Activated CD4-positive, alpha-beta T cell treated with anti-CD3 and anti-CD28 coated beads for 36 hours (primary cell): ENCODE measurements at regions not wholly inside any gene's neighbourhood (a gene's known extent, or its start where the extent isn't known, plus 50 kb on each side); places are given as distances from the start of the nearest gene placed in this dataset.

Experiments
- ATAC-seq: fragments of 200-7000 bp; cut with Tn5 transposase; one replicate; pipeline ENCODE4 v1.10.0; 2021; ENCODE audit warnings: mild to moderate bottlenecking, moderate library complexity
- CTCF ChIA-PET: fragments of 350-600 bp; sonication (Branson Sonifier 250); formaldehyde crosslinking; loops from one replicate; lab custom pipeline; 2021; ENCODE audit warnings: antibody characterized with exemption; lab: Charles Lee
- POLR2A ChIA-PET: fragments of 350-600 bp; sonication (Branson Sonifier 250); formaldehyde crosslinking; loops from one replicate; lab custom pipeline; 2021; ENCODE audit warnings: antibody characterized with exemption, inconsistent platforms; lab: Charles Lee
- DNase-seq: peaks from one replicate; pipeline ENCODE4 v3.0.0-alpha.2; 2020
- H3K27ac Mint-ChIP-seq: one replicate; pipeline ENCODE4 v1.8.0; 2021; ENCODE audit warnings: mixed read lengths
- H3K27me3 Mint-ChIP-seq: one replicate; pipeline ENCODE4 v1.8.0; 2021; ENCODE audit warnings: mixed read lengths
- H3K36me3 Mint-ChIP-seq: one replicate; pipeline ENCODE4 v1.8.0; 2021; ENCODE audit warnings: low read depth, mixed read lengths
- H3K4me1 Mint-ChIP-seq: one replicate; pipeline ENCODE4 v1.8.0; 2021; ENCODE audit warnings: mixed read lengths
- H3K4me3 Mint-ChIP-seq: one replicate; pipeline ENCODE4 v1.8.0; 2021; ENCODE audit warnings: mild to moderate bottlenecking, moderate library complexity, mixed read lengths
- H3K9me3 Mint-ChIP-seq: one replicate; pipeline ENCODE4 v1.8.0; 2021; ENCODE audit warnings: low read depth, mixed read lengths
- intact Hi-C, 2 experiments: fragments of 100-400 bp; cut with DNase I in 1 of 2; cut with micrococcal nuclease in 1 of 2; formaldehyde crosslinking; loops; one replicate each; pipeline versions ENCODE4 v1.14.2 to v1.15.1; 2022 to 2024; cut with DNase I, micrococcal nuclease

GRCh38 chr6:134478764-134479399 lies 161.0 kb upstream of the SGK1 start:
- CTCF ChIA-PET: interaction anchor here (1.5 kb wide), 1 partner anchor 162 kb away, joined by 4 read pairs; no protein-coding TSS in a partner anchor
- intact Hi-C loops: no loop called here
- POLR2A ChIA-PET: no interaction called here

DNA sequence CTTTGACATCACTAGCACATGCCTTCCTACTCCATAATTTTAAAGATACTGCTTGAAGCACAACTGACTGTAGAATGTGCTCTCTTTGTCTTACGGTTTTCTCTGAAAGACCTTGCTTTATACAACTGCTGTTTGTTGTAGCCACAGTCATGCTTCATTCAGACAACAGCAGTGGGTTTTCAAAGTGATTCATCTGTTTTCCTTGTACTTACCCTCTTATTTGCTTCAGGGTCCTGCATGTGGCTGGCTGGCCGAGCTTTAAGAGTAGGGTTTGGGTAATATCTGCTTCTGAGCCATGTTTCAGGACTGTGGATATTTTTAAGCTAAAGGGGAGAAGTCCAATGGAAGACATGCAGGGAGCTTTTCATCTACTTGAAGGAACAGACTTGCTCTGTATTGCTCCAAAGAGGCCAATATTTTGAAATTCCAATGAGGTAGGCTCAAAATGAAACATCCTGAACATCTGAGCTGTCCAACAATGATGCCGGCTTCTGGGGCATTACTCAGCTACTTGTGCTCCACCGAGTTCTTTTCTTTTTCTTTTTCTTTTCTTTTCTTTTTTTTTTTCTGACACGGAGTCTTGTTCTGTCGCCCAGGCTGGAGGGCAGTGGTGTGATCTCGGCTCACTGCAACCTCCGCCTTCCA lies 160.2 kb upstream of the SGK1 start:
- no peaks in the 10 kb centered on the region for H3K27me3 Mint-ChIP-seq
- ATAC-seq: no peak
- peaks cover 7% of the 10 kb centered on the region for H3K4me1 Mint-ChIP-seq
- no peak overlapping the region for H3K4me3 Mint-ChIP-seq
- DNase-seq: no peak
- POLR2A ChIA-PET: interaction anchor here (0.6 kb wide), 1 partner anchor 22 kb away, joined by 3 read pairs; no protein-coding TSS in a partner anchor
- no peaks in the 10 kb centered on the region for H3K9me3 Mint-ChIP-seq
- no peak overlapping the region for H3K27ac Mint-ChIP-seq
- CTCF ChIA-PET: interaction anchor here (1.5 kb wide), 1 partner anchor 163 kb away, joined by 4 read pairs; no protein-coding TSS in a partner anchor
- intact Hi-C loops: no loop called here
- no peaks in the 10 kb centered on the region for H3K36me3 Mint-ChIP-seq

More at GRCh38 chr6:134478764-134479399, 161.0 kb upstream of the SGK1 start:
- peaks cover 7% of the 10 kb centered on the region for H3K4me1 Mint-ChIP-seq
- H3K27ac Mint-ChIP-seq: no peak overlapping the region
- ATAC-seq (peak; percentile 36), DNase-seq (no peak)
- H3K9me3 Mint-ChIP-seq: no peaks in the 10 kb centered on the region
- H3K27me3 Mint-ChIP-seq: no peaks in the 10 kb centered on the region
- H3K36me3 Mint-ChIP-seq: no peaks in the 10 kb centered on the region
- H3K4me3 Mint-ChIP-seq: no peak overlapping the region

DNA sequence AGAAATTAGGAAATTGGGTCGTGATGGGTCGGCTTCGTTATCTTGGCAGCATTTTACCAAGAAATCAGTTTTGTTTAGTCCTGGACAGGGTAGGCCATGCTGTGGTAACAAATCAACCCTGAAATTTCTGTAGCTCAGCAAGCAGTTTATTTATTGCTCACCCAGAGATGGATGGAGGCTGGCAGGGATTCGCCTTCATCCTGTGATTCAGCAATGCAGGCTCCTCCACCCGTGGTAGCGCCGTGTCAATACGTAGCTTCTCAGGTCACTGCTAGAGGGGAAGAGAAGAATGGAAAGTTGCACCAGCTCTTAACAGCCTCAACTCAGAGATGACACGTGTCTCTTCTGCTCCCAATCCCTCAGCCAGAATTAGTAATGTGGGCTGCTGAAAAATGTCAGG lies 157.0 kb upstream of the SGK1 start:
- no peaks in the 10 kb centered on the region for H3K36me3 Mint-ChIP-seq
- intact Hi-C loops: no loop called here
- peaks cover 4% of the 10 kb centered on the region for H3K4me1 Mint-ChIP-seq
- ATAC-seq (no peak), DNase-seq (no peak)
- no peaks in the 10 kb centered on the region for H3K27me3 Mint-ChIP-seq
- no peak overlapping the region for H3K27ac Mint-ChIP-seq
- H3K9me3 Mint-ChIP-seq: no peaks in the 10 kb centered on the region
- POLR2A ChIA-PET: no interaction called here
- CTCF ChIA-PET: interaction anchor here (0.6 to 1.2 kb wide), 2 partner anchors 41 to 75 kb away, joined by 3 read pairs; no protein-coding TSS in a partner anchor
- no peak overlapping the region for H3K4me3 Mint-ChIP-seq

DNA sequence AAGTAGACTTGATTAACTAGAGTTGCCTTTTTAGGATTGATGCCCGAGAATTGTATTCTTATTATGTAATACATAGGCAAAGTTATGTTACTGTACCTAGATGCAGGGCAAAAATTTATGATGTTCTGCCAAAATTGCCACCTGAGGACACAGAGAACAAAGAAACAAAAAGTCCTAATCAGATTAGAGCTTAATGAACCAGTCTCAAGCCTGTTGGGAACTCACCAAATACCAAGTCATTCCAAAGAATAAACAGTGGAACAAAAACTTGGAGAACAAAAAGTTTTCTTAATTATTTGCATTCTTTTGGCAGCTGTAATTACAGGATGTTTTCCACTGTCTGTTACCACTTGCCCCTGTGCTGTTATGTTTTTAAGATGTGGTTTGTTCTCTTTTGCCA lies 154.7 kb upstream of the SGK1 start:
- ATAC-seq (no peak), DNase-seq (no peak)
- no peaks in the 10 kb centered on the region for H3K4me1 Mint-ChIP-seq
- no peaks in the 10 kb centered on the region for H3K9me3 Mint-ChIP-seq
- H3K27me3 Mint-ChIP-seq: no peaks in the 10 kb centered on the region
- no peak overlapping the region for H3K4me3 Mint-ChIP-seq
- no peaks in the 10 kb centered on the region for H3K36me3 Mint-ChIP-seq
- ChIA-PET CTCF (no interaction called here), POLR2A (no interaction called here)
- no peak overlapping the region for H3K27ac Mint-ChIP-seq
- intact Hi-C loops: no loop called here

DNA sequence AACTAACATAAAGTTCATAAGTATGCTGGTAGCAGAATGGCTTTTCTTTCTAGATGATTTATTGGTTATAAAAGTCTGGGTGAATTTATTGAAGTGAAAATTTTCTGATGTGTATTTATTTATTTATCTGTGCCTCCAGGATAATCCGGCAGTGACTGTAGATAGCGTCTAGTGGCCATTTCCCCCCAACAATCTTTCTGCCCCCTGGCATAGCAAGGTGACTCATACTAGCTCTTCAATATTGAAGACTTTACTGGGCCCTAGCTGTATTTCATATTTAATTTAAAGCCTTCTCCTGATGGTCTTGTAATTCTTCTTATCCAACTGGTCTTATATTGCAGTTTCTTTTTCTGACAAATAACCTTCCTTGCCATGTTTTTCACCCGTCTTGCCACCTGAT lies 154.1 kb upstream of the SGK1 start:
- DNase-seq (no peak), ATAC-seq (no peak)
- H3K4me3 Mint-ChIP-seq: no peak overlapping the region
- H3K36me3 Mint-ChIP-seq: no peaks in the 10 kb centered on the region
- no peaks in the 10 kb centered on the region for H3K4me1 Mint-ChIP-seq
- no peaks in the 10 kb centered on the region for H3K27me3 Mint-ChIP-seq
- H3K9me3 Mint-ChIP-seq: no peaks in the 10 kb centered on the region
- no peak overlapping the region for H3K27ac Mint-ChIP-seq
- POLR2A ChIA-PET: no interaction called here
- CTCF ChIA-PET: no interaction called here
- intact Hi-C loops: no loop called here

- DNase-seq: no peak
- POLR2A ChIA-PET: no interaction called here
Observed at GRCh38 chr6:134470457-134470975, 152.6 kb upstream of the SGK1 start.

GRCh38 chr6:134469702-134470456 lies 152.0 kb upstream of the SGK1 start:
- intact Hi-C loops: no loop called here
- no peak for DNase-seq
- no peak for ATAC-seq
- ChIA-PET POLR2A (no interaction called here), CTCF (no interaction called here)
- Mint-ChIP-seq H3K9me3 (no peaks in the 10 kb centered on the region), H3K4me3 (no peak overlapping the region), H3K27ac (no peak overlapping the region), H3K36me3 (no peaks in the 10 kb centered on the region), H3K4me1 (peaks cover 1% of the 10 kb centered on the region), H3K27me3 (no peaks in the 10 kb centered on the region)

More at GRCh38 chr6:134470457-134470975, 152.6 kb upstream of the SGK1 start:
- Mint-ChIP-seq H3K4me1 (no peaks in the 10 kb centered on the region), H3K36me3 (no peaks in the 10 kb centered on the region), H3K27ac (no peak overlapping the region), H3K9me3 (no peaks in the 10 kb centered on the region), H3K27me3 (no peaks in the 10 kb centered on the region), H3K4me3 (no peak overlapping the region)
- CTCF ChIA-PET: no interaction called here
- ATAC-seq: no peak
- intact Hi-C loops: no loop called here

GRCh38 chr6:134468633-134469032 lies 150.7 kb upstream of the SGK1 start:
- CTCF ChIA-PET: interaction anchor here (1.0 to 1.4 kb wide), 2 partner anchors 13 to 472 kb away, joined by 3 read pairs; no protein-coding TSS in a partner anchor

DNA sequence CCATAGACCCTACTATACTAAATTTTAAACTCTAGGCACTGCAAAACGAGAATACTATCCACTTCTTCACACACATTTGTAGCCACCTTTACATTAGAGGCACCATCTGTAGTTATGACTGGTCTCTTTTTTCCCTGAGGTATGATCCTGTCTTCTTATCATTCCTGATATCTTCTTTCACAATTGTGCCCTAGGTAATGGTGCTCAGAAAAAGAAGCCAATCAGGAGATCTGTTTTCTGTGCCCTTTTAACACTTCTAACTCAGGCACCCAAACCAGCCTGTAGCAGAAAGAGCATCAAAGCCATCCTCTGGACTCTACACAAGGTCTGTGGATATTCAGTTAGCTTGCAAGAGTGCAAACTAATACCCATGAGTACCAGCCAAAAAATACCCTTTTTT lies 149.7 kb upstream of the SGK1 start:
- ChIA-PET CTCF (interaction anchor here (0.7 to 1.4 kb wide), 3 partner anchors 12 to 173 kb away, joined by 3 read pairs; no protein-coding TSS in a partner anchor), POLR2A (interaction anchor here (0.6 kb wide), 1 partner anchor 1934 kb away, joined by 3 read pairs; no protein-coding TSS in a partner anchor)
- no peak for ATAC-seq
- Mint-ChIP-seq H3K36me3 (no peaks in the 10 kb centered on the region), H3K4me1 (peaks cover 4% of the 10 kb centered on the region), H3K27me3 (no peaks in the 10 kb centered on the region), H3K9me3 (no peaks in the 10 kb centered on the region), H3K4me3 (no peak overlapping the region), H3K27ac (no peak overlapping the region)
- no peak for DNase-seq
- intact Hi-C loops: no loop called here

More at GRCh38 chr6:134468633-134469032, 150.7 kb upstream of the SGK1 start:
- DNase-seq (no peak), ATAC-seq (no peak)
- H3K4me1 Mint-ChIP-seq: peaks cover 4% of the 10 kb centered on the region
- no peaks in the 10 kb centered on the region for H3K9me3 Mint-ChIP-seq
- POLR2A ChIA-PET: no interaction called here
- intact Hi-C loops: no loop called here
- no peaks in the 10 kb centered on the region for H3K36me3 Mint-ChIP-seq
- no peaks in the 10 kb centered on the region for H3K27me3 Mint-ChIP-seq
- H3K4me3 Mint-ChIP-seq: no peak overlapping the region
- no peak overlapping the region for H3K27ac Mint-ChIP-seq

DNA sequence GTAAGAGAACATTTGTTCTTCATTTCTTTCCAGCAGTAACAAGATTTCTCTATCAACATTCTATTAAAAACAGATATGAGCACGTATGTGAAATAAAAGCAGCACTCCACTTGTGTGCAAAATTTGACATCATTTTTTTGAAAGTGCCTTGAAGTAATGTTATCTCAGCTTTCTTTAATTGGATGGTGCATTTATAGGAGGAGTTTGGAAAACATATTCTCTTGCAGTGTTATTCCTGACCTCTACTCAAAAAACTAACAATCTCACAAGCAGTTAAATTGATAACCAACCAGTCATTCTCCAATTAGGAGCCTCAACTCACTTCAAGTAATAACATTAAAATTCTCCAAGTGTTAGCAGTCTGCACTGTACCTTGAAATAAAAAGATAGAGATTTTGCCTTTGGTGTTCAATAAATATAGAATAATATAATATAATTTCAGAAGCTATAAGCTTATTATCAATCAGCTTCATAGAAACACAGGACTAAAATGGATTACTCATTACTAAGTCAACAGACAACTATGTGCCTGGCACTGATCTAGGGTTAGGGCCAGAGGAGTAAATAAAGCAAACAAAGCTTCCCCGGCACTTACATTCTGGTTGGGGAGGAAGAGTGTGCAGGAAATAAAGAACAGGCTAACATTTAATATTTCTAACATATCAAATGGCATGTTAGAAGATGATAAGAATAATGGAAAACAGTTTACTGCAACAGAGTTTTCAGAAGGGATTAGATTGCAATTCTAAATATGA lies 149.0 kb upstream of the SGK1 start:
- ATAC-seq (no peak), DNase-seq (no peak)
- CTCF ChIA-PET: interaction anchor here (0.7 to 1.0 kb wide), 2 partner anchors 37 to 174 kb away, joined by 3 read pairs; no protein-coding TSS in a partner anchor
- Mint-ChIP-seq H3K27me3 (no peaks in the 10 kb centered on the region), H3K4me1 (peaks cover 4% of the 10 kb centered on the region), H3K36me3 (no peaks in the 10 kb centered on the region), H3K4me3 (no peak overlapping the region), H3K27ac (no peak overlapping the region), H3K9me3 (no peaks in the 10 kb centered on the region)
- intact Hi-C loops: no loop called here
- POLR2A ChIA-PET: interaction anchor here (0.6 kb wide), 1 partner anchor 1935 kb away, joined by 3 read pairs; no protein-coding TSS in a partner anchor
